ENCODE measurements at regions not wholly inside any gene's neighbourhood (a gene's known extent, or its start where the extent isn't known, plus 50 kb on each side); places are given as distances from the start of the nearest gene placed in this dataset.

DNA sequence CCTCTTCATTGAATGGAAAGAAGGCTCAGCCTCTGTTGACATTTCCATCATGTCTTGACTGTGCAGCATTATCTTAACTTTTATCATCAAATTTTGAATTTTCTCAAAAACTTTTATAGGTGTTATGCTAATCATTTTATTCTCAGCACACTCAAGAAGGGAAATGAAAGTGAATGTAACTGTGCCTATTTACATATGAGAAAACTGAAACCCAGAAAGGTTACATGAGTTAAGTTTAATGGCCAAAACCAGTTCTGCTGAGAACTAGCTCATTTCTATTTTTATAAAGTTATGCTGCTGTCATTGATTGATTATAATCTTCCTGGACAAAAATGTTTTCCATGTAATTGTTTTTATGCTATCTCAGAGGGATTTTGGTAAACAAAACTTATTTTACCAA, 618.8 kb upstream of the NRXN1 start:
- no peaks in the 10 kb centered on the region for H3K9me3 ChIP-seq
- H3K4me3 ChIP-seq (ENCODE audit: low read depth in 1 of 2, low read length in 1 of 2): no peak overlapping the region
- no peak for TF ChIP-seq CTCF (IDR thresholded peaks at IDR 0.05)
- no peaks in the 10 kb centered on the region for H3K4me1 ChIP-seq (ENCODE audit: control insufficient read depth in 1 of 2, insufficient read depth in 1 of 2, low read depth in 1 of 2, low read length in 1 of 2)
- H3K36me3 ChIP-seq: no peaks in the 10 kb centered on the region
- H3K27ac ChIP-seq: no peak overlapping the region
- H3K27me3 ChIP-seq: no peaks in the 10 kb centered on the region

GRCh38 chr2:51649366-51649765, 617.4 kb upstream of the NRXN1 start:
- H3K27me3 ChIP-seq: no peaks in the 10 kb centered on the region
- TF ChIP-seq CTCF (IDR thresholded peaks at IDR 0.05): no peak
- H3K9me3 ChIP-seq: no peaks in the 10 kb centered on the region
- no peaks in the 10 kb centered on the region for H3K4me1 ChIP-seq (ENCODE audit: control insufficient read depth in 1 of 2, insufficient read depth in 1 of 2, low read depth in 1 of 2, low read length in 1 of 2)
- H3K36me3 ChIP-seq: no peaks in the 10 kb centered on the region
- no peak overlapping the region for H3K27ac ChIP-seq
- no peak overlapping the region for H3K4me3 ChIP-seq (ENCODE audit: low read depth in 1 of 2, low read length in 1 of 2)

DNA sequence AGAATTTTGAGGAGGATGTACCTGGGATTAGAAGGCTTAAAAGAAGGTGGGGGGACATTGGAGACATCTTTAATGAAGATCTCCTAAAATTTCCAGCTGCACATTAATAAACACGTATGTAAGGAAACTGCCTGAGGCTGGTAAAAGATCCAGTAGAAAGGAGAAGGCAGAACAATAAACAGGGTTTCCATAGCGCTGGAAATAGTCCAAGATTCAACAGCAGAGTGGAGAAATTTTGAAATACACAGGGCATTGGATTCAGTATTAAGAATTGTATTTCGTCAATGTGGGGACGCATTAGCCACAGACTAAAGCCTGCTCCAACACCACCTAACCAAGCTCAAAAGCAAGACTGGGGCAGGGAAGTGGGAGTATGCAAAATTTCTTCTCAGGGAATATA, 606.9 kb upstream of the NRXN1 start:
- Histone ChIP-seq H3K4me3 (ENCODE audit: low read depth in 1 of 2, low read length in 1 of 2) (no peak overlapping the region), H3K36me3 (no peaks in the 10 kb centered on the region), H3K27ac (no peak overlapping the region), H3K9me3 (no peaks in the 10 kb centered on the region), H3K27me3 (no peaks in the 10 kb centered on the region), H3K4me1 (ENCODE audit: control insufficient read depth in 1 of 2, insufficient read depth in 1 of 2, low read depth in 1 of 2, low read length in 1 of 2) (no peaks in the 10 kb centered on the region)
- no peak for TF ChIP-seq CTCF (IDR thresholded peaks at IDR 0.05)

GRCh38 chr2:51633073-51633472, 601.1 kb upstream of the NRXN1 start:
- no peak for TF ChIP-seq CTCF (IDR thresholded peaks at IDR 0.05)
- H3K9me3 ChIP-seq: no peaks in the 10 kb centered on the region
- H3K27ac ChIP-seq: no peak overlapping the region
- H3K4me1 ChIP-seq (ENCODE audit: control insufficient read depth in 1 of 2, insufficient read depth in 1 of 2, low read depth in 1 of 2, low read length in 1 of 2): no peaks in the 10 kb centered on the region
- H3K27me3 ChIP-seq: no peaks in the 10 kb centered on the region
- H3K4me3 ChIP-seq (ENCODE audit: low read depth in 1 of 2, low read length in 1 of 2): no peak overlapping the region
- H3K36me3 ChIP-seq: no peaks in the 10 kb centered on the region

GRCh38 chr2:51629406-51629805, 597.5 kb upstream of the NRXN1 start:
- Histone ChIP-seq H3K36me3 (no peaks in the 10 kb centered on the region), H3K27ac (no peak overlapping the region), H3K27me3 (no peaks in the 10 kb centered on the region), H3K4me3 (ENCODE audit: low read depth in 1 of 2, low read length in 1 of 2) (no peak overlapping the region), H3K4me1 (ENCODE audit: control insufficient read depth in 1 of 2, insufficient read depth in 1 of 2, low read depth in 1 of 2, low read length in 1 of 2) (no peaks in the 10 kb centered on the region), H3K9me3 (no peaks in the 10 kb centered on the region)
- TF ChIP-seq CTCF (IDR thresholded peaks at IDR 0.05): no peak

GRCh38 chr2:51628917-51629316, 597.0 kb upstream of the NRXN1 start:
- TF ChIP-seq CTCF (IDR thresholded peaks at IDR 0.05): no peak
- Histone ChIP-seq H3K27me3 (no peaks in the 10 kb centered on the region), H3K4me3 (ENCODE audit: low read depth in 1 of 2, low read length in 1 of 2) (no peak overlapping the region), H3K4me1 (ENCODE audit: control insufficient read depth in 1 of 2, insufficient read depth in 1 of 2, low read depth in 1 of 2, low read length in 1 of 2) (no peaks in the 10 kb centered on the region), H3K9me3 (no peaks in the 10 kb centered on the region), H3K36me3 (no peaks in the 10 kb centered on the region), H3K27ac (no peak overlapping the region)
